Astrocyte of the cerebellum (primary cell): ENCODE measurements at regions not wholly inside any gene's neighbourhood (a gene's known extent, or its start where the extent isn't known, plus 50 kb on each side); places are given as distances from the start of the nearest gene placed in this dataset.
A peak's percentile ranks its signal among the peaks of the same experiment; 100 is the strongest.

Experiments used
- DNase-seq: peaks from one replicate; pipeline ENCODE4 v3.0.0-alpha.2; 2011; ENCODE audit warnings: low read depth
- H3K4me3 ChIP-seq: 2 replicates; pipeline ENCODE4 v1.5.1; 2011; ENCODE audit warnings: mild to moderate bottlenecking, low read depth, low read length, moderate library complexity
- CTCF ChIP-seq: IDR thresholded peaks from 2 replicates; pipeline ENCODE4 v1.5.1; 2012; ENCODE audit warnings: low read length, low read depth, moderate library complexity, mild to moderate bottlenecking; ENCODE audit errors: missing control alignments
- in situ Hi-C: cut with HindIII; loops from 2 replicates; pipeline ENCODE4 v1.10.0; 2017; ENCODE audit warnings: low sequenced_read_pairs

- DNase-seq, result no peak
- no peak overlapping the region for H3K4me3 ChIP-seq
- TF ChIP-seq CTCF, result no peak
- in situ Hi-C loops, result no loop called here
Observed at GRCh38 chr3:156620901-156621300, 53.5 kb upstream of the TIPARP start.

DNA sequence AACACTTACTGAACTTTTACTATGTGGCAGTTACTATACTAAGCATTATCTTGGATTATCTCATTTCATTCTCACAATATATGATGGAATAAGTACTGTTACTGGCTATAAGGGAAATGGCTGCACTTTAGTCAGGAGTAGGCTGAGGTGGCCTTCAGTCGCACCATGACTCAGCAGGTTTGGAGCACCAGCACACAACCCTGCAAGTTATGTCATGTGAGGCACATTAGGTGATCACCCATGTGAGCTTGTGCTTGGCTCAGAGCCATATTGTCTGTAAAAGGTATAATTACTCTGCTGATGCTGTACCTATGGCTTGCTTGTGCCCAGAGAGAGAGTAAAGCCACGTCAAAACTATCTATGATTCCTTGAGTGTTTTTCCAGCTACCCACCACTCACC, 54.1 kb upstream of the TIPARP start:
- DNase-seq, result no peak
- TF ChIP-seq CTCF, result no peak
- in situ Hi-C loops, result no loop called here
- H3K4me3 ChIP-seq, result no peak overlapping the region

DNA sequence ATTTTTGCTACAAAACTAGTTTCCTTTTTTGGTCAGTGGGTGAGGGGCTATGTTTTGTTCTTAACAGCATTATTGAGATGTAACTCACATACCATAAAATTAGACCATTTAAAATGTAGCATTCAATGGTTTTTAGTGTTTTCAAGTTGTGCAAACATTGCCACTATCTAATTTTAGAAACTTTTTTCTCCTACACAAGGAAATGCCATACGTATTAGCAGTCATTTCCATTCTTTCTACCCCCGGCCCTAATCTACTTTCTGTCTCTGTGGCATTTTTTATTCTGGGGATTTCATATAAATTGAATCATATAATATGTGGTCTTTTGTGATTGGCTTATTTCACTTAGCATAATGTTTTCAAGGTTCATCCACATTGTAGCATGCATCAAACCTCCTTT, 55.0 kb upstream of the TIPARP start:
- no peak overlapping the region for H3K4me3 ChIP-seq
- in situ Hi-C loops, result no loop called here
- DNase-seq, result no peak
- no peak for TF ChIP-seq CTCF

DNA sequence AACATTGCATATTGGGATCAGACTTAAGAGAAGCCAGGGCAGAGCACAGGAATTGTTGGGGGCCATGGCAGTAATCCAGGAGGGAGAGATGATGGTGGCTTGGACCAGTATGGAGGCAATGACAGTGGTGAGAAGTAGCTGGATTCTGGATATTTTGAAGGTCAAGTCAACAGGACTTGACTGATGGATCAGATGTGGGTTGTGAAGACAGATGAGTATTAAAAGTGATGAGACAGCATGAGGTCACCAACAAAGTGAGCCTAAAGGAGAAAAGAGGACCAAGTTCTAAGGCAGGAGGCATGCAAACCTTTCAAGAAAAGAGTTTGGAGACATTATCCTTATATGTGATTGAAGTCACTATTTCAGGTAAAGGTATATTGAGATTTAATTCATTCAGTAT, 56.6 kb upstream of the TIPARP start:
- no peak for TF ChIP-seq CTCF
- no peak overlapping the region for H3K4me3 ChIP-seq
- DNase-seq, result no peak
- in situ Hi-C loops, result no loop called here

DNA sequence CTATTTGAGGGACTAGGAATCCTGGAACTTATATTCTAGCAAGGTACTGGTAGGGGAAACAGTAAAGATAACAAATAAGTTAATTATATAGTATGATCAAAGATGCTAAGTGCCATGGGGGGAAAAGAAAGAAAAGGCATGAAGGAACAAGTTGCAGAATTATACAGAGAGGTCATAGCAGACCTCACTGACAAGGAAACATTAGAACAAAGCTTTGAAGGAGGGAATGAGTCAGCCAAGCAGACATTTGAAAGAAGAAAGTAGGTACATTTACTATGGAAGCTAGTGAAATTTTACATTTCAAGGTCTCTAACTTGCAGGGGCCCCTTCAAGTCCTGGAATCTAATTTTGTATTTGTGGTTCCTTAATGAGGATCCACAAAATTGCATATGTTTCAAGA, 57.2 kb upstream of the TIPARP start:
- in situ Hi-C loops, result no loop called here
- DNase-seq, result no peak
- TF ChIP-seq CTCF, result no peak
- no peak overlapping the region for H3K4me3 ChIP-seq

DNA sequence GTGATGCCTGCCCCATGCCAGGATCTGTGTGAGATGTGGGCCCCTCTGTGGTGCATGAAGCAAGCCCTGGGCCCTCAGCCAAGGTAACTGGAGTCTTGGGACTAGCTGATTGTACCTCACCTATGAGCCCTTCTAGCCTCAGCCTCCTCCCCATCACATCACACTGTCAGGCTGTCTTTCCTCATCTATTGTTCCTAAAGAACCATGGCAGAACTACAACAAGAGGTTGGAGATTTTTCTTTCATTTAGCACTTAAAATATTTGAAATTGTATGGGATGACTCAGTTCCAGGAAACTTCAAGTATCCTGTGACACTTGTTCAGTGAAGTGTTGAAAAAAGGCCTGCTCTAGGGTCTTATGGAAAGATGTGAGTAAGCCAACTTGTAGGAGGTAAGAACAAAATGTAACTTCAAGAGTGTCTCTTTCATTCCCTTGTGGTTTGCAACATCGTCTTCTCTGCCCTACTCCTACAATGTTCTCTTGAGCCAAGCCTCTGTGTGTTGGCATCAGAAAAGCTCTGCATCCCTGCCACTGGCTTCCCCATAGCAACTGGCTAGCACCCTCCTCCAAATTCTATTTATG, 58.7 kb upstream of the TIPARP start:
- DNase-seq, result peak; percentile 77
- no peak for TF ChIP-seq CTCF
- no peak overlapping the region for H3K4me3 ChIP-seq
- in situ Hi-C loops, result no loop called here
